ENCODE measurements at regions not wholly inside any gene's neighbourhood (a gene's known extent, or its start where the extent isn't known, plus 50 kb on each side); places are given as distances from the start of the nearest gene placed in this dataset.
"Not testable (repeated sequence)": the region's sequence is repeated elsewhere in the genome, so short reads cannot be mapped to it uniquely, and the experiment has no call there.

DNA sequence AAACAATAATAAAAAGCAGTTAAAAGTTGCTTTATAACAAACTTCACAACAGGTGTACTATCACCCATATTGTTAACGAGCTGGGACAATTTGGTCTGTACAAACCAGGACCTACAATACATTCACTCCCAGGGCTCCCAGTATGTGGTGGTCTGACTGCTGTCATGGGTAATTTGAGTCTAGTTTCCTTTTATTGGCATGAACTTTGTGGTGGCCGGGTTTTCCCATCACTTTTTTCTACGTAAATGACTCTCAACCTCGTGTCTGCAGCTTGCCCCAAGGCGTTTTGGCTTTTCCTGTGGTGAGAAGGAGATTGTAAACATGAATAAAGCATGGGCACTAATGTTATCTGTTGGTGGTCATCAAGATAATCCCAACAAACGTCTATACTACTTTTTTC is 118.7 kb upstream of the CDK6 start:
- no peak overlapping the region for H3K4me3 Mint-ChIP-seq
- H3K36me3 Mint-ChIP-seq: no peaks in the 10 kb centered on the region
- TF ChIP-seq, protein P1, sequence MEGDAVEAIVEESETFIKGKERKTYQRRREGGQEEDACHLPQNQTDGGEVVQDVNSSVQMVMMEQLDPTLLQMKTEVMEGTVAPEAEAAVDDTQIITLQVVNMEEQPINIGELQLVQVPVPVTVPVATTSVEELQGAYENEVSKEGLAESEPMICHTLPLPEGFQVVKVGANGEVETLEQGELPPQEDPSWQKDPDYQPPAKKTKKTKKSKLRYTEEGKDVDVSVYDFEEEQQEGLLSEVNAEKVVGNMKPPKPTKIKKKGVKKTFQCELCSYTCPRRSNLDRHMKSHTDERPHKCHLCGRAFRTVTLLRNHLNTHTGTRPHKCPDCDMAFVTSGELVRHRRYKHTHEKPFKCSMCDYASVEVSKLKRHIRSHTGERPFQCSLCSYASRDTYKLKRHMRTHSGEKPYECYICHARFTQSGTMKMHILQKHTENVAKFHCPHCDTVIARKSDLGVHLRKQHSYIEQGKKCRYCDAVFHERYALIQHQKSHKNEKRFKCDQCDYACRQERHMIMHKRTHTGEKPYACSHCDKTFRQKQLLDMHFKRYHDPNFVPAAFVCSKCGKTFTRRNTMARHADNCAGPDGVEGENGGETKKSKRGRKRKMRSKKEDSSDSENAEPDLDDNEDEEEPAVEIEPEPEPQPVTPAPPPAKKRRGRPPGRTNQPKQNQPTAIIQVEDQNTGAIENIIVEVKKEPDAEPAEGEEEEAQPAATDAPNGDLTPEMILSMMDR (conservative IDR thresholded peaks at IDR 0.05): no peak
- H3K27me3 Mint-ChIP-seq: no peaks in the 10 kb centered on the region
- no peak for DNase-seq (ENCODE audit: extremely low spot score, unreplicated experiment)
- H3K27ac Mint-ChIP-seq: no peak overlapping the region
- H3K4me1 Mint-ChIP-seq (ENCODE audit: unreplicated experiment): peaks cover 6% of the 10 kb centered on the region
- peaks cover 18% of the 10 kb centered on the region for H3K9me3 Mint-ChIP-seq

DNA sequence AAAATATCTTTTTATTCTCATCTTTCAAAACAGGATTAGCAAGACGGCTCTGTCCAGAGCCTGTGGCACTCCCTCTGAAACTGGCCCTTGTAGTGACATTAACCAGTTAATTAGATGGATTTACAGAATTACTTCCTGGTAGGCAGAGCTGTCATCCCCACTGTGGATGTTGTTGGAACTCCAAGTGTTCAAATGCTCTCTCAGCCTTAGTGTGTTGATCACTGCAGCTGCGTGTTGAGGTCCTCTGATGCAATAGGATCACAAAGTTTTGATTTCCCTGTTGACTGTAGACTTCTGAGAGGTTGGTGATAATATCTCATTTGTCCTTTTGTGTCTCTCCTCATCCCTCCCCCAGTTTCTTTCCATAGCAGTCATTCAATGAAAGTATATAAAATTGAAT is 117.3 kb upstream of the CDK6 start:
- DNase-seq (ENCODE audit: extremely low spot score, unreplicated experiment): no peak
- H3K4me3 Mint-ChIP-seq: peak overlapping the region; percentile 39
- no peaks in the 10 kb centered on the region for H3K27me3 Mint-ChIP-seq
- H3K4me1 Mint-ChIP-seq (ENCODE audit: unreplicated experiment): peaks cover 6% of the 10 kb centered on the region
- no peaks in the 10 kb centered on the region for H3K36me3 Mint-ChIP-seq
- TF ChIP-seq, protein P1 (conservative IDR thresholded peaks at IDR 0.05): no peak
- H3K27ac Mint-ChIP-seq: peak overlapping the region; percentile 91
- peaks cover 18% of the 10 kb centered on the region for H3K9me3 Mint-ChIP-seq

DNA sequence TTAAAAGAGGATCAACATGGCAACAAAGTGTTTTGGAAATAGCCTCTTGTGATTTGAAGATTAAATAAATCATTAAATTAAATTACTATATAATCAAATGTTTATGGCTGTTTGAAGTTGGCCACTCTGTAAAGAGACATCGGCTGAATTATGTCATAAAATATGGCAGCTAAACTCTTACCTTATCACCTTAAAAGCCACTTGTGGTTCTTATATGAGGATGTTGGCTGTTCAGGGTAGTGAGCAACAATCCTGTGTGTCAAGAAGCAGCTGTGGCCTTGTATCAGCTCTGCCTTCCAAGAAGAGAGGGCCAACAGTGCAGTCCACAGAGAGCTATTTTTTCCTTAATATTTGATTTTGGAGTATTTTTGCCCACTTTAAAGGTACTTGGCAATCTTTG is 113.4 kb upstream of the CDK6 start:
- H3K9me3 Mint-ChIP-seq: peaks cover 5% of the 10 kb centered on the region
- no peak overlapping the region for H3K27ac Mint-ChIP-seq
- TF ChIP-seq, protein P1 (conservative IDR thresholded peaks at IDR 0.05): no peak
- H3K36me3 Mint-ChIP-seq: no peaks in the 10 kb centered on the region
- no peak overlapping the region for H3K4me3 Mint-ChIP-seq
- peaks cover 6% of the 10 kb centered on the region for H3K4me1 Mint-ChIP-seq (ENCODE audit: unreplicated experiment)
- H3K27me3 Mint-ChIP-seq: no peaks in the 10 kb centered on the region
- DNase-seq (ENCODE audit: extremely low spot score, unreplicated experiment): no peak

DNA sequence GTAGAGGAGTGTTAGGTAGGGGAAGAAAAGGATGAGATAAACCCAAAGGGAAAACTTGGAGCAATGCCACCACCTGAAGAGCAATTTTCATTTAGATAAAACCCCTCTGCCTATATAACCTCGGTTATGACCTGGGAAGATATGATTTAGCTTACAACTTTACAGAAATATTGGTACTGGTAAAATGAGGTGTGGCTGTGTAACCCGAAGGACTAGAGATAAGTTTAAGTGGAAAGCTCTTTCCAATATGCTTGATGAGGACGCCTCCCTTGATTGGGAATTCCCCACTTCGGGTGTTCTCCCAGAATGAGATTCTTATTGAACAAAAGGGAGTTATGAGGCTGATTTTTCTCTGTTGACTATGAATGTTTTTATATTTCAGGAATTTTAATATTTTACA is 109.5 kb upstream of the CDK6 start:
- no peak overlapping the region for H3K4me3 Mint-ChIP-seq

DNA sequence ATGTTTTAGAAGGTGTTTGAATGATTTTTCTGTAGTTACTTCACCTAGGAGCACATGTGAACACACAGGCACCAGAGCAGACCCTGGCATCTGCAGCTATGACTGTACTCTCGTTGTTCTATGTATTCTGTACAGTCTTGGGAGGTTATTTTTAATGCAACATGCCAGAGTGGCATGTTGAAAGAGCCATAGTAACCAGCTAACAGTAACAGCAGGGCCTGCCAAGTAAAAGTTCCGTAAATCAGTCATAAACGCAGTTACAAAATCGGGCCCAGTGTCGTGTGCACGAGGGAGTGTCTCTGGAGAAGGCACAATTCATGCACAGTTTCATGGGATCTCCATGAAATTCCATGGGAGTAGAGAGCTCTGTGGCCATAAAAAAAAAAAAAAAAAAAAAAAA is 108.3 kb upstream of the CDK6 start:
- H3K9me3 Mint-ChIP-seq: peaks cover 9% of the 10 kb centered on the region
- TF ChIP-seq, protein P1 (conservative IDR thresholded peaks at IDR 0.05): no peak

More for the DNA sequence above, 109.5 kb upstream of the CDK6 start:
- no peaks in the 10 kb centered on the region for H3K36me3 Mint-ChIP-seq
- H3K4me1 Mint-ChIP-seq (ENCODE audit: unreplicated experiment): no peaks in the 10 kb centered on the region
- TF ChIP-seq, protein P1 (conservative IDR thresholded peaks at IDR 0.05): no peak
- no peak overlapping the region for H3K27ac Mint-ChIP-seq
- H3K9me3 Mint-ChIP-seq: peaks cover 9% of the 10 kb centered on the region
- no peaks in the 10 kb centered on the region for H3K27me3 Mint-ChIP-seq
- no peak for DNase-seq (ENCODE audit: extremely low spot score, unreplicated experiment)

DNA sequence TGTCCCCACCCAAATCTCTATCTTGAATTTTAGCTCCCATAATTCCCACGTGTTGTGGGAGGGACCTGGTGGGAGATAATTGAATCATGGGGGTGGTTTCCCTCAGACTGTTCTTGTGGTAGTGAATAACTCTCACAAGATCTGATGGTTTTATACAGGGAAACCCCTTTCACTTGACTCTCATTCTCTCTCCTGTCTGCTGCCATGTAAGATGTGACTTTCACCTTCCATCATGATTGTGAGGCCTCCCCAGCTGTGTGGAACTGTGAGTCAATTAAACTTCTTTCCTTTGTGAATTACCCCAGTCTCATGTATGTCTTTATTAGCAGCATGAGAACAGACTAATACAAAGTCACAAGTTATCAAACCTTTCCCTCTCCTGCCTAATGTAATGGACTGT is 106.3 kb upstream of the CDK6 start:
- H3K9me3 Mint-ChIP-seq; DNase-seq (ENCODE audit: extremely low spot score, unreplicated experiment); H3K36me3 Mint-ChIP-seq; H3K4me1 Mint-ChIP-seq (ENCODE audit: unreplicated experiment); H3K27ac Mint-ChIP-seq; H3K27me3 Mint-ChIP-seq; H3K4me3 Mint-ChIP-seq: not testable (repeated sequence)

More for the DNA sequence above, 108.3 kb upstream of the CDK6 start:
- no peak for DNase-seq (ENCODE audit: extremely low spot score, unreplicated experiment)
- H3K27ac Mint-ChIP-seq: no peak overlapping the region
- H3K4me1 Mint-ChIP-seq (ENCODE audit: unreplicated experiment): no peaks in the 10 kb centered on the region
- H3K27me3 Mint-ChIP-seq: no peaks in the 10 kb centered on the region
- no peaks in the 10 kb centered on the region for H3K36me3 Mint-ChIP-seq
- H3K4me3 Mint-ChIP-seq: no peak overlapping the region
